ENCODE measurements at regions not wholly inside any gene's neighbourhood (a gene's known extent, or its start where the extent isn't known, plus 50 kb on each side); places are given as distances from the start of the nearest gene placed in this dataset.
A peak's percentile ranks its signal among the peaks of the same experiment; 100 is the strongest.

DNA sequence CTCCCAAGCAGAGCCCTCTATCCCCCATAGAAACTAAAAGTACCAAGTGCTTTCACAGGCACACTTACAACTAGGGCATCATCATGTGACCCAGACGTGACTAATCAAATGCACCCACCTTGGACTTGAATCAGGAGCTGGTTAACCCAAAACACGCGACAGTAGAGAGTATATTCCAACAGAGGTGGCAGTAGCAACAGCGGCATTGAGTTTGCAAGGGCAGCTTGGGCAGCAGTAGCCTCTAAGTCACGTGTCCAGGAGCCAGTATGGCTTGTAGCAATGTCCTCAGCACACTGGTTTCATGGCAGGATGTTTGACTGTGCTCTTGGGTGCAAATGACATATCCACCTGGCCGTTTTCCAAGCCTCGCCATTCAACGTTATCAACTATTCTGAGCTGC is 73.4 kb upstream of the DNAH5 start:
- no peak for DNase-seq (ENCODE audit: low read depth)

DNA sequence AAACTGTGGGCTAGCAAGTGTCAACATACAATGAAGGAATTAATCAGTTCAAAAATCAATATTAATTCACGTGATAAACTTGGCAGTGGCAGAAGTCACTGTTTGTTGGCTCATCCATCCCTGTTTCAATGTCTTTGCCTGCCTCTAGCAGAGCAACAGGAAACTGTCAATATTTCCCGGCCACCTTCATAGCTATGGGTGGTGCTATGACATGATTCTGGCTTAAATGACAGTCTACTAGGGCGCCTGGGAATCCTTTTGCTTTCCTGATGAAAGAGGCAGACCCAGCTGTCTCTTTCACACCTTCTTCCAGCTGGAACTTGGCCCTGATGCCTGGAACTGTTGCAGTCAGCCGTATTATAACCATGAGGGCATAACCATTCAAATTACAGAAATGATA is 72.1 kb upstream of the DNAH5 start:
- no peak for DNase-seq (ENCODE audit: low read depth)

DNA sequence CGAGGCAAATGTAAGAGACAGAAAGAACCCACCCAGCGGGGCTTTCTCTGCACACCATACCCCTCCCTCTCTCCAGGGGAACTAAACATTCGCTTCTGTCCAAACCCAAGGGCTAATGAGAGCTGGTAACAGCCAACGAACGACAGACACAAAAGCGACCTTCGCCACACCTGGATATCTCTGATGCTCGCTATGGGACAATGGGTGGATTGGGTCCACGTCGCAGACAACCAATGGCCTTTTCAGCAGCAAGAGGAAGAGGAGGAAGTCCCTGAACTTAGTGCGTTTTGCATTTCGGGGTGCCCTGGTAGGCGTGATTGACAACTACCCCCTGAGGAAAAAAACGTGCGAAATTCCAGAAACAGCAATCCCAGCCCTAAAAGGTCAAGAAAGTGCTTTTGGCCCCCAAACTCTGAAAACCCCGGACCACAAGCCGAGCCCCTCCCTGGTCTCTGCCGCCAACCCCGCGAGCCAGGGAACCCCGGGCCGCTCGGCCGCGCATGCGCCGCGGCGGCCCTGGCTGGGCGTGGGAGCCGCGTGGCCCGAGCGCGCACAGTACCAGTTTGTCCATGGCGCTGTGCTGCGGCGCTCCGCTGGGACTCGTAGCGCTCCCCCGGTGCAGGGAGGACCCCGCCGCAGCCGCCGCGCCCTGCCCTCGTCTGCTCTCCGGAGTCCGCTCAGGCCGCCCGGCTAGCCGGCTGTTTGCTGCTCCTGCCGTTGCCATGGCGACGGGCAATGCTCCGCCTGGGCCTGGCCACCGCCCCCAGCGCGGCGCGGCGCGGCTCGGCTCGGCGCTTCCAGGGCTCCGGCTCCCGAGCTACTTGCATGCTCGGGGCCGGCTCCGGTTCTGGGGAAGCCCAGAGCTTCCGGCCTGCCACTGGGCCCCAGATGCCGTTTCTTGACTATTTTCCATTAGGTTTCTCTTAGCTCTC is 66.9 kb upstream of the DNAH5 start:
- DNase-seq (ENCODE audit: low read depth) = peak; percentile 94

DNA sequence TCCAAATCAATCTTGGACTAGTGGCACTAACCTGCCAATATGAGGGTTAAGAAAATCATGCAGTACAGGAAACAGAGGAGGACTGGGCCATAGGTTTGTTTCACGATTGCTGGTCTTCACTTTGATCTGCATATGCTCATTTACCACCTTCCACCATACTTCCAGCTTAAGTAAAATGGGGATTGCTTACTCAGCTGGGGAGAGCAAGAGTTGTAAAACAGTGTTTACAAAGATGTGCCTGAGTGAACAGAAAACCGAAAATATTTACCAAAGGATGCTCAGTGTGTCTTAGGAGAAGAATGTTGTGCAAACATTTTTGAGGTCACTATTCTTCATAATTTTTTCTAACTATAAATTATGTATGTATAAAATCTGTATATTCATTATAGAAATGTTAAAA is 65.1 kb upstream of the DNAH5 start:
- no peak for DNase-seq (ENCODE audit: low read depth)

DNA sequence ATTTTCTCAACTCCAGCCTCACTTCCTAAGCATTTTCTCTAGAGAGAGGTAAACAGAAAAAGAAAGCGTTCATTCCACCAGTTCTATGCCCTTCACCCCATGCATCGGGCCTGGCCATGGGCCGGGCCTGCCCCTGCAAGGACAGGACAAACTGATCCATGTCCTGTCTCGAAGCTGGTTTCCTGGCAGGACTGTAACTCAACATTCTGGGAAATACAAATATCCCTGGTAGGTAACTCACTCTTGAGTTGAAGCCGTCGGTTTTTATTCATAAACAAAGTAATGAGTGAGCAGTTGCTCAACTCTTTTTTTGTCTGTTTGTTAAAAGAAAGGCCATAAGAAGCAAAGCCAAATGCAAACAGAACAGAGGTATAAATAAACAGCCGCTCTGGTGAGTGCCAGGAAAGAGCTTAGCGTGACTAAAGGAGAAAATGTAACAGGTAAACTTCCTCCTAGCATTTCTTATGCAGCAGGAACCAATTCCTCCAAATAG is 64.4 kb upstream of the DNAH5 start:
- DNase-seq (ENCODE audit: low read depth) = no peak

DNA sequence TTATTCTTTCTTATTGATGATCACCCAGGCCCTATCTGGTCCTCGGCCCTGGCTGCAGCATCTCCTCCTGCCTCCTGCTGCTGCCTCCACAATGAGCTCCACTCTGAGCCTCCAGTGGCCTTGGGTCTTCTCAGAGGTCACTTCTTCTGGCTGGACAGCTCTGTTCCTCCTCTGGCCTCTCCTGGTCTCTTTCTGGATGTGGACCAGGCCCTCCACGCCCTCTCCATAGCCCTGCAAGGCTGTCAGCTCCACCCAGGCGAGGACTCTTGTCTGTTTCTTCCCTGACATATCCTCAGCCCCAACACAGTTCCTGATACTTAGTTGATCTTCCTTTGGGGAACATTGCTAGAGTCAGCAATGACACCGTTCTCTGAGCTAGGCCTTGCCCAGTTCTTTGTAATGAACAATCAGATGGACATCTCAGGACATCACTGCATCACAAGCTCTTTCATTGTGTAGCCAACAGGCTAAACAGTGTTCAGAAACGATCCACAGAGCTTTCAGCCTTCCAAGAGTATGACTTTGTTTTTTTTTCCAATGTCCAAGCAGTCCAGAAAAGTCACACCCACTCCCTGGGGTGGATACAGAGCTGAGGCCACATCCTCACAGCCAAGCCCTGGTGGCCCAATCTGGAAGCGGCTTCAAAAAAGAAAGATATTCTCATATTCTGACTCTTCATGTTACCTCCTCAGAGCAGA is 62.5 kb upstream of the DNAH5 start:
- no peak for DNase-seq (ENCODE audit: low read depth)

DNA sequence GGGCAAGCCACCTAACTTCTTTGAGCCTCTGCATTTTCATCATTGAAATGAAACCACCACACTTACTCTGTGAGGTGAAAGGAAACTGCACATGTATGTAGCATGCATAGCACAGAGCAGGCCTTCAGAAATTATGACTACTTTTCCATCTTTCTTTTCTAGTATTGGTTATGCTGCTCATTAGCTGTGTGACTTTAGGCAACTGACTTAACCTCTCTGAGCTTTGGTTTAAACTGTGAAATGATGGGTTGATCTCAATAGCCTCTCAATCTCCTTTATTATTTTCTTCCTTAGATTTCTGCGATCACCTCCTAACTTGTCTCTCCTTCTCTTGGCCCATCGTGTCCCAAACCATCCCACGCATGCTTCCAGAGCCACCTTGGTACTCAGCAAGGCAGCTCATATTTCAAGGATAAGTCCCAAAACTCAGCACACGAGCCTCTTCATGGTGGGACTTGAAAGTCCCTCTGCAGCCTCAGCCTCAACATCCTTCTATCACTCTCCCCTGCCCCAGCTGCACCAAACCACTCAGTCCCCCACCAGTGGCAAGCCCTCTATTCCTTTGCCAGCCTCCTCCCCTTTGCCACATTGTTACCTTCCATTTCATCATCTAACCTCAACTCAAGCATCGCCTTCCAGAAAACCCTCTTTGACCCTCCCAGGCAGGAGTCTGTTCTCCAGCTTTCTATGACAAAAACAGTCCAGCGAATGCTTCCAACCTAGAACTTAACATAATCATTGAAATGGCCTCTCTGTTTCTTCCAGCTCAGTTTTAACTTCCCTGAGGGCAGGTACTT is 60.3 kb upstream of the DNAH5 start:
- peak; percentile 16 for DNase-seq (ENCODE audit: low read depth)

DNA sequence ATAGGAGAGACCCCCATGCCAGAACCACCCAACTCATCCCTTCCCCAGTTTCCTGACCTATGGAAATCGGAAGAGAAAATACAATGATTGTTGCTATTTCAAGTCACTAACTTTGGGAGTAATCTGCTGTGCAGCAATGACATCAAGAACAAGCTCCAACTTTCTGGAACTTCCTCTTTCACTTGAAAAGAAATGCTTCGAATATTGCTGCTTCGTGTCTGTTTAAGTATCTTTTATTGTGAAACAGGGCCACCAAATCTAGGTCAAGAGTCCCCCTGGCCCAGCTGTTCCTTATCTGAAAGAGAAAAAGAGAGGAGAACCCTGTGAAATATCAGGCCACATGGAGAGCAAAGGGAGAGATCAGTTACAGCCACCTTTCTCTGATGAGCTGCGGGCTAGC is 59.4 kb upstream of the DNAH5 start:
- no peak for DNase-seq (ENCODE audit: low read depth)

DNA sequence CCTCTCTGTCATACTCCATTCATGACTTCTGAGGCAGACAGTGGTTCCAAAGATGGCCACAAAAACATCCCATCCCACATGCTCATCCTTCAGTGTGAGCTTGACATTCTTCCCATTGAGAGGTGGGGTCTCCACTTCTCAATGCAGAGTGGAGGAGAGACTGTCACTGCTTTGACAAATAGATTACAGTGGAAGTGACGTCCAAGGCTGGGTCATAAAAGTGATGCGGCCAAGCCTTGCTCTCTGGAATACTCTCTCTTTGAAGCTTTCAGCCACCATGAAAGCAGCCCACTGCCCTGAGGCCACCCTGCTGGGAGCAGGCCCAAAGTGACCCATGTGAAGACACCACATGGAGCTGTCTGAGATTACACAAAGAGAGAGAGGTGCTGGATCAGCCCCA is 59.0 kb upstream of the DNAH5 start:
- DNase-seq (ENCODE audit: low read depth) = no peak

DNA sequence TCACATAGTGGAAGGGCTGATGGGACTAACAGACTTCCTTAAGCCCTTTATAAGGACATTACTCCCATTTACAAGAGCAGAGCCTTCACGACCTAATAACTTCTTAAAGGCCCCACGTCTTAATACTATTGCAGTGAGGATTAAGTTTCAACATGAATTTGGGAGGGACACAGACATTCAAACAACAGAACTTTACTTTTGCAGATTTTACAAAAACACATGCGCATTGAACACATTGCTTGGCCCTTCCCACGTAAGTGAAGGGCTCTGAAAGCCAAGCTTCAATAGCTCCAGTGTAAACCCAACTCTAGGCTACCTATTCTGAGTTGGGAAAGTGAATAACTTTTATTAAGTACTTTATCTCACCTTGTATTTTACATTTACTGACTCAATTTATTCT is 53.8 kb upstream of the DNAH5 start:
- no peak for DNase-seq (ENCODE audit: low read depth)

DNA sequence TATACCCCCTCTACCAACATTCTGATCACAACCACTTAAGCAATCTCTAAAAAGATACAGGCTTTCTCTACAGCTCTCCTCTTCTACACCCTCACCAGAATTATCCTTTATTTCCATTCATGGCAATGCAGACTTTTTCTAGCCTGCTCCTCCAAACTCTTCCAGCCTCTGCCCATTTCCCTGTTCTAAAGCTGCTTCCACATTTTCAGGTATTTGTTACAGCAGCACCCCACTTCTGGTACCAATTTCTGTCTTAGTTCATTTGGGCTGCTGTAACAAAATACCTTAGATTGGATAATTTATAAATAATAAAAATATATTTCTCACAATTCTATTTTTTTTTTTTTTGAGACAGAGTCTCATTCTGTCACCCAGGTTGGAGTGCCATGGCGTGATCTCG is 53.0 kb upstream of the DNAH5 start:
- no peak for DNase-seq (ENCODE audit: low read depth)

DNA sequence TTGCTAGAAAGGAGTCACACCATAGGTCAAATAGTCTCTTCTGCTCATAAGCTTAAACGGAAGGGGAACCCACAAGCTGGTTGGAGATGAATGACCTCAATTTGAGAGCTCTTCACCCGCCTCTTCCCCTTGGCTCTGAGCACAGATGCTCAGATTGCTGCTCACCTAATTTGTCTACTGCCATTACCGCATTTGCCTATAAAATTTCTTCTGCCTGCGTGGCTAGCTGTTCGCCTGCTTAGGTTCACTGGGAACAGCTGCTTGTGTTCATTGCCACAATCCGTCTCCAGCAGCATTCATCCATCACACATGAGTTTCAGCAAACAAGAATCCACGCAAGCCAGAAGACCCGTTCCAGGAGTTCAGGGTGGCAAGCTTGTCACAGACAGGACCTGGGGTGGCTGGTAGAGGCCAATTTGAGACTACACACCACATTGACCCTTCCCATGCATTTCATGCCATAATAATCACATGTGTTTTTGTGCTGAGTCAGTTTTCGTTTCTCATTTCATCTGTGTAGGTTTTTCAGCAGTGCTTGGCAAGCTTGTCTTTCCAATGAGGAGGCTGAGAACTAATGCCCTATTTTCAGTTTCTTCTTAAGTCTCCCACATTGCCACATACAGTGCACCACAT is 50.2 kb upstream of the DNAH5 start:
- DNase-seq (ENCODE audit: low read depth) = peak; percentile 20
